COR-L47 (cell line): ENCODE measurements at regions not wholly inside any gene's neighbourhood (a gene's known extent, or its start where the extent isn't known, plus 50 kb on each side); places are given as distances from the start of the nearest gene placed in this dataset.

Source experiments
- DNase-seq: peaks from one replicate; lab custom pipeline; 2025; lab: John Stamatoyannopoulos, UW

DNA sequence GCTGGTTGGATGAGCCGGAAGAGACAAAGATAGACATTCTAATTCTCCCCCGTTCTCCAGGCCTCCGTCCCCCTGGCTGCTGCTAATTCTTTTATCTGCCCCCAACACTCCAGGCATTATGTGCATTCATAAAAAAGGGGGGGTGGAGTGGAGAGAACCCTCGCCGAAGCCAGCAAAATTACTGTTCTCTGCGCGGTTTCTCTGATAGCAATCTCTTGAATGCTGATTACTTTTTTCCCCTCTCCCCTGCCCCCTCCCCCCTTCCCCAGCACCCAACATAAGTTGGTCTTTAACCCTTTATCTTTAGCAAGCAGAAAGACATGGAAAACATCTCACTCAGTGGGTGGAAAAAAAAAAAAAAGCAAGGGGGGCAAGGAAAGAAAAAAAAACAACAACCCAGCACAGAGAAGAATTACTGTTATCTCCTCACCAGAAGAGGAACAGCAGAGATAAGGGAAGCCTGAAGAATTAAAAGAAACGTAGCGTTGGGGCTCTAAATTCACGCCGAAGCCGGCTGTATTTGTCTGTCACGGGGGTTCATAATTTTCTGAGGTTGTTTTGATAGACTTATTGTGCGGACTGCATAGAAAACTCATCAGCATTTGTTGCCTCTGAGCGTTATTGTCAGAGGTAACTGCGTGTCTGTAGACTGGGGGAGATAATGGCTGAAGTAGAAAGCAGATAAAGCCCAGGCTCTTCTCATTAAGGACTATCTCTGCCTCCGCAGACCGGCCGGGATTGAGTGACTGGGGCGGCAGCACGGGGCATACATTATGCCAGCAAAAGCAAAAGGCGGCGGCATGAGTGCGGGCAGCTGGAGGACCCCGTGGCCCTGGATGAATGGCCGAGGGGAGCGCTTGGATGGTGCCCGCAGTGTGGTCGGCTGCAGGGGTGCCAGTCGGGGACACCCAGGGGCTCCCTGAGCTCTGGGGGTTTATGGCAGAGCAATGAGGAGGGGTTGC is 126.9 kb downstream of the MRM1 start:
- DNase-seq: no peak

GRCh38 chr17:36730095-36730808 is 128.9 kb downstream of the MRM1 start:
- no peak for DNase-seq

- DNase-seq: peak; percentile 96
These were observed 129.6 kb downstream of the MRM1 start for GRCh38 chr17:36730857-36731490.

GRCh38 chr17:36731811-36732210 is 130.4 kb downstream of the MRM1 start:
- DNase-seq: peak; percentile 83

GRCh38 chr17:36732351-36732750 is 131.0 kb downstream of the MRM1 start:
- DNase-seq: no peak

DNA sequence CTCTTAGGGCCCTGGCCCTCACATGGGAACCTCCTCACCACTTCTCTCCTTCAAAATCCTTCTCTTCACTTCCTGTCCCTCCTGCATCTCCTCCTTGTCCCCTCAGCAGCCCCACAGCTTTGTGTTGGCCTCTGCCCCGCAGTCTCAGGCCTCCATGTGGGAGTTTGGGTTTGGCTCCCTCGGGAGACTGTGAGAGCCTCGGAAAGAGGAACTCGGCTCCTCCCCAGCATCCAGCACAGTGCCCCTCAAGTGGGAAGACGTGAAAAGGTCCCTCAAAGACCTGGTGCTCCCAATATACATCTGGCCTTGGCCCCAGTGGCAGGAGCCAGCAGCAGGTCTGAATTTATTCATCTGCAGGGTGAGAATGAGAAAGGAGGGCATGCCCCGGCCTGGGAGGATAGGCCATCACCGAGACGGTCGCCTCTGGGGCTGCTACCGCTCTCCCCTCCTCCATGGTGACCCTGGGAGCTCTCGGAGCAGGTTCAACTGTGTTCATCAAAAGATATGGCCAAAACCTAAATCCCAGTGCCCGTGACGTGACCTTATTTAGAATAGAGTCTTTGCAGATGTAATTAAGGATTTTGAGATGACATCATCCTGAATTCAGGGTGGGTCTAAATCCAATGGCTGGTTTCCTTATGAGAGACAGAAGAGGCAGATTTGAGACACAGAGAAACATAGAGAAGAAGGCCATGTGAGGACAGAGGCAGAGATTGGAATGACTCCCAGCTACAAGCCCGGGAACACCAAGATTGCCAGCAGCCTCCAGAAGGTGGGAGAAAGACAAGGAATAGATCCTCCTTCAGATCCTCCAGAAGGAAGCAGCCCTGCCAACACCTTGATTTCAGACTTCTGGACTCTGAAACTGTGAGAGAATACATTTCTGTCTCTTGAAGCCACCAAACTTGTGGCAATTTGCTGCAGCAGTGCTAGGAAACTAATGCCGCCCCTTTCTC is 135.1 kb downstream of the MRM1 start:
- no peak for DNase-seq

DNA sequence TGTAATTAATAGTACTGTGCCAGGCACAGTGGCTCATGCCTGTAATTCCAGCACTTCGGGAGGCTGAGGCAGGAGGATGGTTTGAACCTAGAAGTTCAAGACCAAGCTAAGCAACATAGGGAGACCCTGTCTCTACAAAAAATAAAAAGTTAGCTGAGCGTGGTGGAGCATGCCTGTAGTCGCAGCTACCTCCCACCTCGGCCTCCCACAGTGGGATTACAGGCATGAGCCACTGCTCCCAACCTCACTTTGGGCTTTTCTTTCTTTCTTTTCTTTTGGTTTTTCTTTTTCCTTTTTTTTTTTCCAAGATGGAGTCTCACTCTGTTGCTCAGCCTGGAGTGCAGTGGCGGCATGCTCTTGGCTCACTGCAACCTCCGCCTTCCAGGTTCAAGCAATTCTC is 137.8 kb downstream of the MRM1 start:
- DNase-seq: no peak

- no peak for DNase-seq
These were observed 138.8 kb downstream of the MRM1 start for GRCh38 chr17:36740157-36740556.

DNA sequence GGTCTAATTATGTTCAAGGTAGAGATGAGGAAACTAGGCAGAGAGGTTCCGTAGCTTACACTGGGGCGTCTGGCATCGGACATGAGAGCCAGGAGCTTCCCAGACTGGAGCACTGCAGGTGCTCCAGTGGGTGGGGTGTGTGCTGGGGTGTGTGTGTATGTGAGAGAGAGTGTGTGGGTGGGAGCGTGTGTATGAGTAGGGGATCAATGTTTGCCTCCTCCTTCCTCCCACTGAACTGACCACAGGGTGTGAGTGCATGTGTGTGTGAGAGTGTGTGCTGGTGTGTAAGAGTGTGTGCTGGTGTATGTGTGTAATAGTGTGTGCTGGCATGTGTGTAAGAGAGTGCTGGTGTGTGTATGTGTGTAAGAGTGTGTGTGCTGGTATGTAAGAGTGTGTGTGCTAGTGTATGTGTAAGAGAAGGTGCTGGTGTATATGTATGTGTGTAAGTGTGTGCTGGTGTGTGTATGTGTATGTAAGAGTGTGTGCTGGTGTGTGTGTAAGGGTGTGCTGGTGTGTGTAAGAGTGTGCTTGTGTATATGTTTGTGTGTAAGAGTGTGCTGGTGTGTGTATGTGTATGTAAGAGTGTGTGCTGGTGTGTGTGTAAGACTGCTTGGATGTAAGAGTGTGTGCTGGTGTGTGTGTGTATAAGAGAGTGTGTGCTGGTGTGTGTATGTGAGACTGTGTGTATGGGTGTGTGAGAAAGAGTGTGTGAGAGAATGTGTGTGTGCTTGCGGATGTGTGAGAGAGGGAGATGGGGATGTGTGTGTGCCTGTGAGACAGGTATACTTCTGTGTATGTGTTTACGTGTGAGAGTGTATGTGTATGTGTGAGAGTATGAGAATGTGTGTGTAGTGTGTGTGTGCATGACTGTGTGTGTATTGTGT is 139.9 kb downstream of the MRM1 start:
- DNase-seq: no peak

- peak; percentile 85 for DNase-seq
These were observed 141.1 kb downstream of the MRM1 start for GRCh38 chr17:36742267-36743000.

DNA sequence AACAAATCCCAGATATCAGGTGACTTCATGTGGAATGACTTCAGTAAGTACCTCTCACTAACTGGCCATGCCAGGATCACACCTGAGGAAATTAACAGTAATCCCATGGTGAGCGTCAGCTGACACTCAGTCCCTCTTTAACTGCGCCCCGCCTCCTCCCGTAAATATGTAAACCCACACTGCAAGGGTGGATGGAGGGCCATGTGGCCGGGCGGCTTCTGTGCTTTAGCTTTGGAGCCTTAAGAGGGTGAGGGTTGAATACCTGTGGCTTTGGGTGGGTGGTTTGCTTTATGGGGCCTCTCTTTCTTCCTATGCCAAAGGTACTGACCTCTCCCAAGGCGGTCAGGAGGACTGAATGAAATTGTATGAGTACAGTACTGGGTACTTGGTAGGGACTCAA is 141.7 kb downstream of the MRM1 start:
- no peak for DNase-seq

DNA sequence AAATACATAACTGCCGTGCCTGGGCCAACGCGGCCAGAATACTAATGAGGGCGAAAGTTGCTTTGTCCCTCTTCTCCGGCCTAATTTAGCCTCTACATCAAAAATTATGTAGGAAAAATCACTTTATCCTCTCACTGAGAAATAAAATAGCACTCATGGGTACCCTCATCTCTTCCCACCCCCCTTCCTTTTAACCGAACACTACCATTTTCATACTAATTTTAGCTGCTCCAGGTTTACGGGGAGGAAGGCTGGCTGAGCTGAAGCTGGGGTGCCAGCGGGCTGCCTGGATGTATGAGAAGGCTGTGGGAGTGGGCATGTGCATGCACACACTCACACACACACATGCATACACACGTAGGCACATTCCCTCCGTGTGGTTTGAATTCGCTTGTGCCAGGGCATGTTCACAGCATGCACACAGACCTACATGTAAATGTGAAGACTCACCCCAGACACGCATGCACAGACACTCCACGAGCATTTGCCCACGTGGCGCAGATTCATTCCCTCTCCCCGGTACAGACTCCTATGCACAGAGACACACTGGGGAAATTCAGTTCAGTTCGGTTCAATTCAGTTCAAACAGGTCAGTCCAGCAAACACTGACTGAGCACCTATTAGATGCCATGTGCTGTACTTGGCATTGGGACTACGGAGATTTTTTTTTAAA is 145.1 kb downstream of the MRM1 start:
- no peak for DNase-seq

GRCh38 chr17:36747861-36748260 is 146.5 kb downstream of the MRM1 start:
- no peak for DNase-seq

DNA sequence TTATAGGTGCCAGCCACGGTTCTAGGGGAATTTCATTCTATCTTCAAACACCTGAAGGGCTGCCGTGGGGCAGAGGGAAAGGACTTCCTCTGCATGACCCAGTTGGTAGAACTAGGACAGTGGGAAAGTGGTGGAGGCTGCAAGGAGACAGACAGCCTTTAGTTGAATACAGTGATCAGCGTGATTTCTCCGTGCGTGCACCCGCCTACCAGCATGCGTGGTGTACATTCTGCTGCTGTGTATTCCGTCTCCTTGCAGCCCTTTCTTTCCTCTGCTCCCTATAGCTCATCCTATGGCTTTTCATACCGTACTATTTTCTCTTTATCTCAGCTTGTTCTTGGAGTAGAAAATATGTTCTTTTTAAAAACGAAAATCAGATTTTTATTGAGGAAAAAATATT is 146.9 kb downstream of the MRM1 start:
- DNase-seq: no peak

- peak; percentile 30 for DNase-seq
These were observed 148.1 kb downstream of the MRM1 start for GRCh38 chr17:36749493-36749892.

GRCh38 chr17:36750316-36750885 is 149.0 kb downstream of the MRM1 start:
- DNase-seq: no peak

DNA sequence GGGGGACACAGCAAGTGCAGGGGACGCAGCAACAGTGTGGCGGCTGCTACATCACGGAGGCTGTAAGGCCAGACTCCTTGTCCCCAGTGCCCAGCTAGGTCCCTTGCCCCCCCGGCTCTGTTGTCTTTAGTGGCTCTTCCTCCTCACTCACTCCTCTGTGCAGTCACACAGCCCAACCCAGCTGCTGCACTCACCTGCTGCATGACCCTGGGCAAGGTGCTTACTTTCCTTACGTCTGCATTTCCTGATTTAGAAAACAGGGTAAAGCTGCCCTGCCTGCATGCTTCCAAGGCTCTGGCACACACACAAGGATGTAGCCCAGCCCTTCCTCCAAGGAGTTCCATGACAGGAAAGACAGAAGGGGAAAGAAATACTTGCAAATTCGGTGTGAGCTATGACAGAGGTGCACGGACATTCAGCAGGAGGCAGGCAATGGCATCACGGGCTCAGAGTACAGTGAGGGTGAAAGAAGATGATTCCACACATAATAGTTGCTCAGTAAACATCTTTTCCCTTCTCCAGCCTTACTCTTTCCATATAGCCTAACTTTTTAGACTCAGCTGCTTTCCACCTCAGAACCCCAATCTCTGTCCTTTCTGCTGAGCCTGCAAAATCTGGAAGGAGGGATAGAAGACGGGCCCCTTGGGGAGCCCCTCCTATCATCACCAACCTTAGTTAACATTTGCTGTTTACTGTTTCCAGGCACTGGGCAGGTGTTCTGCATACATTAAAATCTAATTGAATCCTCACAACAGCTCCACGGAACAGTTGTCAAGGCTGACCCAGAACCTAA is 150.9 kb downstream of the MRM1 start:
- DNase-seq: no peak

DNA sequence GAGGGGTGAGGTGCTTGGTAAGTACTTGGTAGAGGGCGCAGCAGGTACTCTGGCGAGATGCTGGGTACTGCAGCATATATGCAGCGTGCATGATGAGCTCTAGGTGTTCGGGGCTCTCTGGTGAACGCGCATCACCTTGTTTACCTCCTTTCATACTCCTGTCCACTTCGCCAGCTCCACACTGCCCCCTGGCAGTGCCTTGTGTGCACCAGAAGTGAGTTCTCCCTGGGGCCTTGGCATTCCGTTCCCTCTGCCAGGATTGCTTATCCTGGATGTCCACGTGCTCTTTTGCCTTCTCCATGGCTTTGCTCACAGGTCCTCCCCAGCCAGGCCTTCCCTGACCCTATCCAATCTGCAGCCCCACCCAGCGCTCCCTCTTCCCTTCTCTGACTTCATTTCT is 154.2 kb downstream of the MRM1 start:
- DNase-seq: peak; percentile 65
